HCT116 (cell line): ENCODE measurements at regions not wholly inside any gene's neighbourhood (a gene's known extent, or its start where the extent isn't known, plus 50 kb on each side); places are given as distances from the start of the nearest gene placed in this dataset.

Experiments used
- ATAC-seq: fragments of 200-7000 bp; cut with Tn5 transposase; 2 replicates; pipeline ENCODE4 v1.9.1; 2020; ENCODE audit warnings: mild to moderate bottlenecking, moderate library complexity
- BruUV-seq: library from RNA; stranded (reverse); fragments of 400-500 nt; replicated peaks from 2 replicates; lab custom pipeline; 2021; lab: Mats Ljungman, UMichigan
- CTCF ChIA-PET: fragments of 300-600 bp; sonication (Branson Sonifier 250); formaldehyde crosslinking; loops from one replicate; lab custom pipeline; 2021; ENCODE audit warnings: antibody characterized with exemption; lab: Charles Lee
- POLR2A ChIA-PET: fragments of 300-600, 350-600 bp; sonication (Branson Sonifier 250); formaldehyde crosslinking; loops from one replicate; lab custom pipeline; 2021; ENCODE audit warnings: antibody characterized with exemption; lab: Charles Lee
- RAD21 ChIA-PET, 2 experiments: fragments of 300-600 bp; sonication (Branson Sonifier 250); formaldehyde crosslinking; loops; one replicate each; lab custom pipeline; 2023; ENCODE audit warnings: low total read pairs in 2 of 2; ENCODE audit not compliant: uncharacterized antibody in 2 of 2, unreplicated experiment in 2 of 2, low non-redundant PET in 1 of 2; lab: Charles Lee
- DNase-seq: peaks from one replicate; pipeline ENCODE4 v3.0.0-alpha.2; 2010; ENCODE audit warnings: low read depth, low spot score
- H2AFZ ChIP-seq: fragments of 200-600 bp; shearing (Covaris generic), sonication (generic); 2 replicates; pipeline ENCODE4 v1.6.1; 2017; ENCODE audit warnings: low read depth, mixed run types, mixed read lengths, antibody characterized with exemption, low read length; ENCODE audit not compliant: poor library complexity, severe bottlenecking
- H3K27ac ChIP-seq: 2 replicates; pipeline ENCODE4 v1.5.1; 2012; ENCODE audit warnings: low read depth, low read length
- H3K27me3 ChIP-seq: fragments of 200-600 bp; sonication (generic); 2 replicates; pipeline ENCODE4 v1.6.1; 2016; ENCODE audit warnings: mixed run types, low read length, mixed read lengths; ENCODE audit not compliant: insufficient read depth
- H3K36me3 ChIP-seq, 2 experiments: fragments of 200-500 bp in 1 of 2; fragments of 200-600 bp in 1 of 2; sonication (Bioruptor generic) in 1 of 2; sonication (generic) in 1 of 2; 2 replicates each; pipeline versions ENCODE4 v1.5.1 to v1.6.1; 2014 to 2016; ENCODE audit warnings: low read length in 2 of 2, inconsistent platforms in 1 of 2, mixed read lengths in 1 of 2, mixed run types in 1 of 2; ENCODE audit not compliant: insufficient read depth in 2 of 2, control insufficient read depth in 1 of 2
- H3K4me1 ChIP-seq, 2 experiments: fragments of 200-600 bp in 1 of 2; sonication (generic) in 1 of 2; 2 replicates each; pipeline versions ENCODE4 v1.5.1 to v1.6.1; 2012 to 2017; ENCODE audit warnings: low read length in 2 of 2, inconsistent platforms in 1 of 2, mild to moderate bottlenecking in 1 of 2, mixed read lengths in 1 of 2, mixed run types in 1 of 2, moderate library complexity in 1 of 2; ENCODE audit not compliant: insufficient read depth in 2 of 2, control insufficient read depth in 1 of 2
- H3K4me2 ChIP-seq: fragments of 200-600 bp; sonication (generic); 2 replicates; pipeline ENCODE4 v1.6.1; 2017; ENCODE audit warnings: mixed run types, low read length, mixed read lengths
- H3K4me3 ChIP-seq, 2 experiments: fragments of 200-600 bp in 1 of 2; sonication (generic) in 1 of 2; replicated peaks in 1 of 2; 2 replicates each; pipeline ENCODE4 v1.5.1; 2011 to 2016; ENCODE audit warnings: low read length in 2 of 2, control low read depth in 1 of 2, low read depth in 1 of 2, mild to moderate bottlenecking in 1 of 2, mixed read lengths in 1 of 2, mixed run types in 1 of 2
- H3K79me2 ChIP-seq: fragments of 200-600 bp; sonication (generic); 2 replicates; pipeline ENCODE4 v1.6.1; 2017; ENCODE audit warnings: mild to moderate bottlenecking, mixed run types, low read length, moderate library complexity, mixed read lengths; ENCODE audit not compliant: insufficient read depth
- H3K9ac ChIP-seq: fragments of 200-600 bp; sonication (generic); 2 replicates; pipeline ENCODE4 v1.6.1; 2016; ENCODE audit warnings: low read length, mixed read lengths
- H3K9me2 ChIP-seq: fragments of 200-600 bp; sonication (generic), shearing (Covaris generic); 2 replicates; pipeline ENCODE4 v1.6.1; 2017; ENCODE audit warnings: mixed run types, mild to moderate bottlenecking, moderate library complexity; ENCODE audit not compliant: insufficient read depth
- H3K9me3 ChIP-seq, 2 experiments: fragments of 200-500 bp in 1 of 2; fragments of 200-600 bp in 1 of 2; sonication (Bioruptor generic) in 1 of 2; sonication (generic) in 1 of 2; 2 replicates each; pipeline ENCODE4 v1.6.1; 2014 to 2017; ENCODE audit warnings: low read length in 2 of 2, mixed read lengths in 2 of 2, inconsistent platforms in 1 of 2, low read depth in 1 of 2, mild to moderate bottlenecking in 1 of 2, mixed run types in 1 of 2, moderate library complexity in 1 of 2; ENCODE audit not compliant: control insufficient read depth in 1 of 2, insufficient read depth in 1 of 2
- H4K20me1 ChIP-seq: fragments of 200-600 bp; sonication (generic), shearing (Covaris generic); 2 replicates; pipeline ENCODE4 v1.6.1; 2017; ENCODE audit warnings: mixed run types, mild to moderate bottlenecking, moderate library complexity; ENCODE audit not compliant: insufficient read depth
- ATF3 ChIP-seq: IDR thresholded peaks from 2 replicates; pipeline ENCODE4 v1.6.1; 2012
- CBX3 ChIP-seq: IDR thresholded peaks from 2 replicates; pipeline ENCODE4 v1.6.1; 2012; ENCODE audit warnings: low read depth
- CTCF ChIP-seq, 3 experiments: fragments of 200-600 bp in 1 of 3; sonication (generic) in 1 of 3; IDR thresholded peaks in 2 of 3; conservative IDR thresholded peaks in 1 of 3; 2 replicates each; pipeline ENCODE4 v1.5.1; 2012 to 2017; ENCODE audit warnings: low read depth in 2 of 3, low read length in 2 of 3, antibody characterized with exemption in 1 of 3, borderline replicate concordance in 1 of 3, control low read depth in 1 of 3, mild to moderate bottlenecking in 1 of 3, mixed read lengths in 1 of 3, mixed run types in 1 of 3, moderate library complexity in 1 of 3; ENCODE audit not compliant: insufficient read depth in 1 of 3
- EGR1 ChIP-seq: IDR thresholded peaks from 2 replicates; pipeline ENCODE4 v1.6.1; 2012; ENCODE audit warnings: low read depth
- EZH2 ChIP-seq: fragments of 200-600 bp; sonication (generic); IDR thresholded peaks from 2 replicates; pipeline ENCODE4 v1.6.1; 2017; ENCODE audit warnings: antibody characterized with exemption, mixed run types
- EZH2phosphoT487 ChIP-seq: fragments of 200-600 bp; IDR thresholded peaks from 2 replicates; pipeline ENCODE4 v1.6.1; 2018; ENCODE audit warnings: antibody characterized with exemption, borderline replicate concordance
- FOSL1 ChIP-seq: IDR thresholded peaks from 2 replicates; pipeline ENCODE4 v1.6.1; 2012; ENCODE audit warnings: low read depth
- MAX ChIP-seq: IDR thresholded peaks from 2 replicates; pipeline ENCODE4 v1.6.1; 2012
- POLR2A ChIP-seq: IDR thresholded peaks from 2 replicates; pipeline ENCODE4 v1.7.0; 2011; ENCODE audit warnings: borderline replicate concordance; ENCODE audit not compliant: insufficient read depth, insufficient read length; ENCODE audit errors: extremely low read depth
- POLR2AphosphoS5 ChIP-seq: IDR thresholded peaks from 2 replicates; pipeline ENCODE4 v1.6.1; 2011; ENCODE audit warnings: mild to moderate bottlenecking, low read depth, low read length, moderate library complexity
- RAD21 ChIP-seq: IDR thresholded peaks from 2 replicates; pipeline ENCODE4 v1.6.1; 2012; ENCODE audit warnings: low read depth, mild to moderate bottlenecking
- REST ChIP-seq: IDR thresholded peaks from 2 replicates; pipeline ENCODE4 v1.6.1; 2012; ENCODE audit warnings: low read depth
- SP1 ChIP-seq: IDR thresholded peaks from 2 replicates; pipeline ENCODE4 v1.6.1; 2012; ENCODE audit warnings: low read depth
- SRF ChIP-seq: IDR thresholded peaks from 2 replicates; pipeline ENCODE4 v1.6.1; 2012; ENCODE audit warnings: low read depth
- TCF7L2 ChIP-seq: IDR thresholded peaks from 2 replicates; pipeline ENCODE4 v1.7.0; 2011; ENCODE audit warnings: borderline replicate concordance, inconsistent platforms; ENCODE audit not compliant: insufficient read depth, insufficient read length; ENCODE audit errors: extremely low read depth
- ZFX ChIP-seq: fragments of 450-650 bp; IDR thresholded peaks from 2 replicates; pipeline ENCODE4 v1.6.1; 2017
- intact Hi-C: fragments of 100-400 bp; cut with micrococcal nuclease; formaldehyde crosslinking; loops from 2 replicates; pipeline ENCODE4 v1.10.0; 2022

- H3K79me2 ChIP-seq: no peaks in the 10 kb centered on the region
- ATAC-seq (no peak), DNase-seq (no peak)
- RAD21 ChIA-PET: no interaction called here
- CTCF ChIA-PET: interaction anchor here (0.7 kb wide), 1 partner anchor 95 kb away, joined by 3 read pairs; no protein-coding TSS in a partner anchor
- no peaks in the 10 kb centered on the region for H3K9me2 ChIP-seq
- no peaks in the 10 kb centered on the region for H3K4me1 ChIP-seq
- no peak overlapping the region for H3K9ac ChIP-seq
- no peaks in the 10 kb centered on the region for H4K20me1 ChIP-seq
- POLR2A ChIA-PET: no interaction called here
- H3K36me3 ChIP-seq: no peaks in the 10 kb centered on the region
- no peak overlapping the region for H2AFZ ChIP-seq
- no peak overlapping the region for H3K4me2 ChIP-seq
- no TSS peak for BruUV-seq
- H3K4me3 ChIP-seq: no peak overlapping the region
- intact Hi-C loops: no loop called here
- H3K9me3 ChIP-seq: no peaks in the 10 kb centered on the region
- no peaks in the 10 kb centered on the region for H3K27me3 ChIP-seq
- TF ChIP-seq ATF3: no peak
- TF ChIP-seq EGR1: no peak
- TF ChIP-seq CTCF (IDR thresholded peaks at IDR 0.05 in 2 of 3, conservative IDR thresholded peaks at IDR 0.05 in 1 of 3; ENCODE audit: borderline replicate concordance in 1 of 3, insufficient read depth in 1 of 3, low read depth in 2 of 3, low read length in 2 of 3): no peak
- TF ChIP-seq EZH2: no peak
- TF ChIP-seq RAD21: no peak
- no peak for TF ChIP-seq TCF7L2
- no peak for TF ChIP-seq SP1
- TF ChIP-seq ZFX: no peak
- no peak for TF ChIP-seq MAX
- no peak for TF ChIP-seq POLR2A
- no peak for TF ChIP-seq EZH2phosphoT487
- TF ChIP-seq FOSL1: no peak
- TF ChIP-seq CBX3: no peak
- no peak for TF ChIP-seq SRF
- no peak for TF ChIP-seq POLR2AphosphoS5
- no peak for TF ChIP-seq REST
- no peak overlapping the region for H3K27ac ChIP-seq
Measured at GRCh38 chr16:58938811-58939210, 204.7 kb upstream of the GOT2 start.
